Endothelial cell of umbilical vein (primary cell): ENCODE measurements at regions not wholly inside any gene's neighbourhood (a gene's known extent, or its start where the extent isn't known, plus 50 kb on each side); places are given as distances from the start of the nearest gene placed in this dataset.

Source experiments
- BruUV-seq: library from RNA; stranded (reverse); fragments of 400-500 nt; replicated peaks from 2 replicates; lab custom pipeline; 2021; lab: Mats Ljungman, UMichigan
- CTCF ChIA-PET: fragments of 300-600, 350-600 bp; sonication (Branson Sonifier 250); formaldehyde crosslinking; loops from one replicate; lab custom pipeline; 2021; ENCODE audit warnings: antibody characterized with exemption, inconsistent platforms; lab: Charles Lee
- POLR2A ChIA-PET: fragments of 300-600, 350-600 bp; sonication (Branson Sonifier 250); formaldehyde crosslinking; loops from one replicate; lab custom pipeline; 2021; ENCODE audit warnings: antibody characterized with exemption, inconsistent platforms; lab: Charles Lee
- DNase-seq: peaks from one replicate; pipeline ENCODE4 v3.0.0-alpha.2; 2011; ENCODE audit warnings: low read depth, low spot score
- FAIRE-seq: peaks from 2 replicates; lab custom pipeline; 2011; peaks lifted over from hg19 to GRCh38; lab: Jason Lieb, UNC
- H2AFZ ChIP-seq: 2 replicates; pipeline ENCODE4 v1.6.0; 2012; ENCODE audit warnings: low read depth, low read length, control low read depth, inconsistent platforms
- H3K27ac ChIP-seq: 2 replicates; pipeline ENCODE4 v1.5.1; 2011; ENCODE audit warnings: low read depth, mild to moderate bottlenecking, control low read depth, low read length, moderate library complexity; ENCODE audit not compliant: insufficient read depth
- H3K27me3 ChIP-seq, 2 experiments: 2 replicates each; pipeline versions ENCODE4 v1.6.0 to v1.6.1; 2011; ENCODE audit warnings: low read length in 2 of 2, mixed read lengths in 1 of 2; ENCODE audit not compliant: control insufficient read depth in 2 of 2, insufficient read depth in 2 of 2
- H3K36me3 ChIP-seq, 2 experiments: 2 replicates in 1 of 2; 3 replicates in 1 of 2; pipeline ENCODE4 v1.5.1; 2011; ENCODE audit warnings: low read length in 2 of 2, mild to moderate bottlenecking in 1 of 2, moderate library complexity in 1 of 2; ENCODE audit not compliant: control insufficient read depth in 2 of 2, insufficient read depth in 2 of 2; ENCODE audit errors: extremely low read depth in 1 of 2
- H3K4me1 ChIP-seq: 3 replicates; pipeline ENCODE4 v1.5.1; 2011; ENCODE audit warnings: mild to moderate bottlenecking, low read length; ENCODE audit not compliant: control insufficient read depth, insufficient read depth; ENCODE audit errors: extremely low read depth
- H3K4me2 ChIP-seq: 2 replicates; pipeline ENCODE4 v1.6.1; 2011; ENCODE audit warnings: low read length, control low read depth, mixed read lengths; ENCODE audit not compliant: insufficient read depth
- H3K4me3 ChIP-seq, 3 experiments: fragments of 200-600 bp in 1 of 3; sonication (generic), shearing (Covaris generic) in 1 of 3; replicated peaks in 1 of 3; 2 replicates each; pipeline ENCODE4 v1.5.1; 2011 to 2016; ENCODE audit warnings: control low read depth in 3 of 3, low read length in 3 of 3, mild to moderate bottlenecking in 2 of 3, inconsistent platforms in 1 of 3, low read depth in 1 of 3, moderate library complexity in 1 of 3; ENCODE audit not compliant: insufficient read depth in 1 of 3
- H3K79me2 ChIP-seq: 2 replicates; pipeline ENCODE4 v1.6.0; 2012; ENCODE audit warnings: low read length, inconsistent platforms; ENCODE audit not compliant: control insufficient read depth, insufficient read depth
- H3K9ac ChIP-seq: replicated peaks from 2 replicates; pipeline ENCODE3; 2011; ENCODE audit warnings: low read length, control low read depth; ENCODE audit not compliant: insufficient read depth; ENCODE audit errors: extremely low read depth
- H3K9me1 ChIP-seq: replicated peaks from 3 replicates; pipeline ENCODE4 v1.6.0; 2011; ENCODE audit warnings: mild to moderate bottlenecking, low read length; ENCODE audit not compliant: control insufficient read depth, insufficient read depth; ENCODE audit errors: extremely low read depth
- H3K9me3 ChIP-seq: replicated peaks from 2 replicates; pipeline ENCODE4 v1.5.1; 2012; ENCODE audit warnings: low read length, inconsistent platforms; ENCODE audit not compliant: control insufficient read depth, insufficient read depth
- H4K20me1 ChIP-seq: replicated peaks from 2 replicates; pipeline ENCODE3; 2011; ENCODE audit warnings: mild to moderate bottlenecking, low read length; ENCODE audit not compliant: control insufficient read depth, insufficient read depth; ENCODE audit errors: extremely low read depth
- EZH2 ChIP-seq: IDR thresholded peaks from 2 replicates; pipeline ENCODE4 v1.6.1; 2012; ENCODE audit warnings: borderline replicate concordance, low read depth, mild to moderate bottlenecking, moderate library complexity, low read length, inconsistent platforms; ENCODE audit not compliant: severe bottlenecking
- FOS ChIP-seq: IDR thresholded peaks from 2 replicates; pipeline ENCODE4 v1.6.1; 2011; ENCODE audit warnings: mild to moderate bottlenecking, low read length, moderate library complexity, borderline replicate concordance; ENCODE audit not compliant: insufficient read depth
- GATA2 ChIP-seq: IDR thresholded peaks from 2 replicates; pipeline ENCODE4 v1.7.0; 2011; ENCODE audit warnings: low read depth, mild to moderate bottlenecking, moderate library complexity, mixed read lengths, low read length; ENCODE audit not compliant: insufficient read length, insufficient read depth
- JUN ChIP-seq: IDR thresholded peaks from 2 replicates; pipeline ENCODE4 v1.6.1; 2011; ENCODE audit warnings: borderline replicate concordance, low read depth; ENCODE audit not compliant: insufficient read length, insufficient read depth
- MYC ChIP-seq: IDR thresholded peaks from one replicate; pipeline ENCODE4 v1.6.1; 2011; ENCODE audit warnings: mild to moderate bottlenecking, low read depth, low read length
- POLR2A ChIP-seq: IDR thresholded peaks from 2 replicates; pipeline ENCODE4 v1.6.1; 2012; ENCODE audit warnings: low read depth, mild to moderate bottlenecking, control low read depth, low read length
- POLR2AphosphoS5 ChIP-seq: IDR thresholded peaks from 2 replicates; pipeline ENCODE4 v1.6.1; 2012; ENCODE audit warnings: low read depth, mild to moderate bottlenecking, control low read depth, low read length, moderate library complexity; ENCODE audit not compliant: insufficient read depth
- dilution Hi-C: fragments of 300-500 bp; cut with MboI; formaldehyde crosslinking; loops from one replicate; pipeline ENCODE4 v1.15.0; 2019; ENCODE audit warnings: low sequenced_read_pairs; ENCODE audit not compliant: extremely low pct_ligation_motif_present
- intact Hi-C: fragments of 100-400 bp; cut with micrococcal nuclease; formaldehyde crosslinking; loops from one replicate; pipeline ENCODE4 v1.10.0; 2022
- TF ChIP-seq, protein P1 (sequence below), 2 donors: IDR thresholded peaks; 1 replicate in 1 of 2; 2 replicates in 1 of 2; pipeline ENCODE4 v1.5.1; 2011; ENCODE audit warnings: low read length in 2 of 2, mild to moderate bottlenecking in 2 of 2, moderate library complexity in 2 of 2, control low read depth in 1 of 2, inconsistent platforms in 1 of 2, low read depth in 1 of 2; ENCODE audit not compliant: insufficient read depth in 1 of 2; ENCODE audit errors: extremely low read depth in 1 of 2
- TF ChIP-seq, protein P2 (sequence below): IDR thresholded peaks from 2 replicates; pipeline ENCODE4 v1.6.1; 2011; ENCODE audit not compliant: insufficient read depth, insufficient read length

DNA sequence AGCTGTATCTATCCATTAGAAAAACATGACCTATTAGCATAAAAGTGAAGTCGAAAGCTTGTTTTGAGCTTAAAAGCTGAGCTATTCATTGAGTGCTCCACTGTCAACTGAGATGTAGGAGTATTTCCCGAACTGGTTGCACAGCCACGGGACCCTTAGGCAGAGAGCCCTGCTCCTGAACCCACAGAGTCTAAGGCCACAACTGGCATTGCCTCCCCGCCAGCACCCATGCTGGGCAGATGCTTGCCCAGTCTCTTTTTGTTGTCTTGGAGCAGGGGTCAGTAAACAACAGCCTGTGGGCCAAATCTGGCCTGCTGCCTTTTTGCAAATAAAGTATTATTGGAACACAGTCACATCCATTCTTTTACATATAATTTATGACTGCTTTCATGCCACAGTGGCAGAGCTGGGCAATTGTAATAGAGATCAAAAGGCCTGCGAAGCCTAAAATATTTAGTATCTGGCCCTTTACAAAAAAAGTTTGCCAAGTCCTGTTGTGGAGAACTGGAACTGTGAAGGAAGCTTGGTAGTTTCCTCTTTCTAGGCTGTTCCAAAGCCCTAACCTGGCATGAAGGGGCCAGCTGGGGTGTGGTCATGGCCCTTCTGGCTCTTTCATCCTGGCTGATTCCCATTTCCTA, 58.4 kb upstream of the WAPL start:
- Histone ChIP-seq H3K4me2 (no peak overlapping the region), H3K79me2 (no peaks in the 10 kb centered on the region), H3K4me3 (no peak overlapping the region), H3K27ac (no peak overlapping the region), H3K9me1 (no peaks in the 10 kb centered on the region), H4K20me1 (no peaks in the 10 kb centered on the region), H3K27me3 (peaks cover 2 to 3% of the 10 kb centered on the region in 2 experiments), H3K4me1 (no peaks in the 10 kb centered on the region), H3K9ac (no peak overlapping the region), H3K36me3 (no peaks in the 10 kb centered on the region), H2AFZ (no peak overlapping the region), H3K9me3 (no peaks in the 10 kb centered on the region)
- no TSS peak for BruUV-seq
- FAIRE-seq (no peak), DNase-seq (no peak)
- dilution Hi-C loops = no loop called here
- ChIA-PET CTCF (interaction anchor here (0.7 to 1.6 kb wide), 4 partner anchors 9 to 180 kb away, joined by 3 to 4 read pairs (median 3); no protein-coding TSS in a partner anchor), POLR2A (no interaction called here)
- intact Hi-C loops = no loop called here
- TF ChIP-seq FOS = no peak
- TF ChIP-seq, protein P1, sequence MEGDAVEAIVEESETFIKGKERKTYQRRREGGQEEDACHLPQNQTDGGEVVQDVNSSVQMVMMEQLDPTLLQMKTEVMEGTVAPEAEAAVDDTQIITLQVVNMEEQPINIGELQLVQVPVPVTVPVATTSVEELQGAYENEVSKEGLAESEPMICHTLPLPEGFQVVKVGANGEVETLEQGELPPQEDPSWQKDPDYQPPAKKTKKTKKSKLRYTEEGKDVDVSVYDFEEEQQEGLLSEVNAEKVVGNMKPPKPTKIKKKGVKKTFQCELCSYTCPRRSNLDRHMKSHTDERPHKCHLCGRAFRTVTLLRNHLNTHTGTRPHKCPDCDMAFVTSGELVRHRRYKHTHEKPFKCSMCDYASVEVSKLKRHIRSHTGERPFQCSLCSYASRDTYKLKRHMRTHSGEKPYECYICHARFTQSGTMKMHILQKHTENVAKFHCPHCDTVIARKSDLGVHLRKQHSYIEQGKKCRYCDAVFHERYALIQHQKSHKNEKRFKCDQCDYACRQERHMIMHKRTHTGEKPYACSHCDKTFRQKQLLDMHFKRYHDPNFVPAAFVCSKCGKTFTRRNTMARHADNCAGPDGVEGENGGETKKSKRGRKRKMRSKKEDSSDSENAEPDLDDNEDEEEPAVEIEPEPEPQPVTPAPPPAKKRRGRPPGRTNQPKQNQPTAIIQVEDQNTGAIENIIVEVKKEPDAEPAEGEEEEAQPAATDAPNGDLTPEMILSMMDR (IDR thresholded peaks at IDR 0.05; ENCODE audit: extremely low read depth in 1 of 2, insufficient read depth in 1 of 2, low read depth in 1 of 2, low read length in 2 of 2) = no peak
- TF ChIP-seq JUN = no peak
- no peak for TF ChIP-seq EZH2
- TF ChIP-seq POLR2A = no peak
- TF ChIP-seq GATA2 = no peak
- TF ChIP-seq MYC = no peak
- no peak for TF ChIP-seq POLR2AphosphoS5
- TF ChIP-seq, protein P2, sequence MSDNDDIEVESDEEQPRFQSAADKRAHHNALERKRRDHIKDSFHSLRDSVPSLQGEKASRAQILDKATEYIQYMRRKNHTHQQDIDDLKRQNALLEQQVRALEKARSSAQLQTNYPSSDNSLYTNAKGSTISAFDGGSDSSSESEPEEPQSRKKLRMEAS = no peak
